Upper lobe of left lung (tissue), 4 donors: ENCODE measurements at regions not wholly inside any gene's neighbourhood (a gene's known extent, or its start where the extent isn't known, plus 50 kb on each side); places are given as distances from the start of the nearest gene placed in this dataset.

Experiments
- CTCF ChIP-seq, 6 experiments: fragments of 450-650 bp in 4 of 6; fragments of 200-600 bp in 2 of 6; sonication (generic) in 2 of 6; IDR thresholded peaks; one replicate each; pipeline ENCODE4 v1.5.1; 2016 to 2019; ENCODE audit warnings: antibody characterized with exemption in 6 of 6
- EP300 ChIP-seq, 4 donors: sonication (generic); formaldehyde crosslinking; IDR thresholded peaks; one replicate each; pipeline ENCODE4 v1.5.1; 2017; ENCODE audit warnings: antibody characterized with exemption in 4 of 4, control low read depth in 2 of 4

DNA sequence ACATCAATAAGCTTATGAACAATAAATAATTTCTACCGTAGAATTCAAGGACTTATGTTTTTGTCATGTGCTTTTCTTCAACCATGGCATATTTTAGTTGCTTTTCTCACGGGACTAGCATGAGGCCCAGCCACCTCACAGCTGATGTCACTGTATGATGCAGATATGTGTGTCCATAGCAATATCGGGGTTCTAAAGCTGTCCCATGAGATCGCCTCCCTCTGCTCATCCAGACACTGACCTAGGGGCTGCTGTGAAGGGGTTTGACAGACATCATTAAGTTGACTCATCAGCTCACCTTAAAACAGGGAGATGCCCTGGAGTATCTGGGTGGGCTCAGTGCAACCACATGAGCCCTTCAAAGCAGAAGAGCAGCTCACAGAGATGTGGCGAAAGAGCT, 210.3 kb upstream of the AJAP1 start:
- TF ChIP-seq CTCF (IDR thresholded peaks at IDR 0.05) (no peak), EP300 (IDR thresholded peaks at IDR 0.05) (no peak)
